ENCODE measurements at regions not wholly inside any gene's neighbourhood (a gene's known extent, or its start where the extent isn't known, plus 50 kb on each side); places are given as distances from the start of the nearest gene placed in this dataset.

- TF ChIP-seq, protein P1, sequence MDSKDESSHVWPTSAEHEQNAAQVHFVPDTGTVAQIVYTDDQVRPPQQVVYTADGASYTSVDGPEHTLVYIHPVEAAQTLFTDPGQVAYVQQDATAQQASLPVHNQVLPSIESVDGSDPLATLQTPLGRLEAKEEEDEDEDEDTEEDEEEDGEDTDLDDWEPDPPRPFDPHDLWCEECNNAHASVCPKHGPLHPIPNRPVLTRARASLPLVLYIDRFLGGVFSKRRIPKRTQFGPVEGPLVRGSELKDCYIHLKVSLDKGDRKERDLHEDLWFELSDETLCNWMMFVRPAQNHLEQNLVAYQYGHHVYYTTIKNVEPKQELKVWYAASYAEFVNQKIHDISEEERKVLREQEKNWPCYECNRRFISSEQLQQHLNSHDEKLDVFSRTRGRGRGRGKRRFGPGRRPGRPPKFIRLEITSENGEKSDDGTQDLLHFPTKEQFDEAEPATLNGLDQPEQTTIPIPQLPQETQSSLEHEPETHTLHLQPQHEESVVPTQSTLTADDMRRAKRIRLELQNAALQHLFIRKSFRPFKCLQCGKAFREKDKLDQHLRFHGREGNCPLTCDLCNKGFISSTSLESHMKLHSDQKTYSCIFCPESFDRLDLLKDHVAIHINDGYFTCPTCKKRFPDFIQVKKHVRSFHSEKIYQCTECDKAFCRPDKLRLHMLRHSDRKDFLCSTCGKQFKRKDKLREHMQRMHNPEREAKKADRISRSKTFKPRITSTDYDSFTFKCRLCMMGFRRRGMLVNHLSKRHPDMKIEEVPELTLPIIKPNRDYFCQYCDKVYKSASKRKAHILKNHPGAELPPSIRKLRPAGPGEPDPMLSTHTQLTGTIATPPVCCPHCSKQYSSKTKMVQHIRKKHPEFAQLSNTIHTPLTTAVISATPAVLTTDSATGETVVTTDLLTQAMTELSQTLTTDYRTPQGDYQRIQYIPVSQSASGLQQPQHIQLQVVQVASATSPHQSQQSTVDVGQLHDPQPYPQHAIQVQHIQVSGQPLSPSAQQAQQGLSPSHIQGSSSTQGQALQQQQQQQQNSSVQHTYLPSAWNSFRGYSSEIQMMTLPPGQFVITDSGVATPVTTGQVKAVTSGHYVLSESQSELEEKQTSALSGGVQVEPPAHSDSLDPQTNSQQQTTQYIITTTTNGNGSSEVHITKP (IDR thresholded peaks at IDR 0.05; ENCODE audit: partially characterized antibody): no peak
- TF ChIP-seq NCOA2 (IDR thresholded peaks at IDR 0.05; ENCODE audit: partially characterized antibody in 2 of 2): no peak
- TF ChIP-seq ZNF512 (tag; IDR thresholded peaks at IDR 0.05): no peak
- 0 out of 2 replicates have a peak, but pooled peaks have one; percentile 22 for TF ChIP-seq NFRKB (IDR thresholded peaks at IDR 0.05; ENCODE audit: low read depth)
These were observed 83.3 kb downstream of the ZNF608 start (continued) for GRCh38 chr5:124663101-124663506.

GRCh38 chr5:124662181-124662781, 84.2 kb downstream of the ZNF608 start:
- Histone ChIP-seq H3K79me2 (ENCODE audit: control insufficient read depth, insufficient read depth, low read length) (no peaks in the 10 kb centered on the region), H3K27ac (ENCODE audit: extremely low read depth, low read depth, low read length) (no peak overlapping the region), H3K27me3 (ENCODE audit: control insufficient read depth in 2 of 2, insufficient read depth in 2 of 2, low read length in 2 of 2) (no peaks in the 10 kb centered on the region), H3K4me2 (ENCODE audit: insufficient read depth, low read length) (peak overlapping the region; percentile 54; the same call in 1 of the 2 replicates), H3K4me1 (replicated peaks in 1 of 2; ENCODE audit: control insufficient read depth in 2 of 2, insufficient read depth in 2 of 2, low read length in 2 of 2) (peaks cover 6 to 55% of the 10 kb centered on the region in 2 experiments; a peak in 4 of 5 replicates), H3K9me3 (replicated peaks; ENCODE audit: control insufficient read depth, insufficient read depth, low read depth, low read length) (no peaks in the 10 kb centered on the region), H3K36me3 (ENCODE audit: control insufficient read depth, insufficient read depth, low read length) (no peaks in the 10 kb centered on the region), H4K20me1 (replicated peaks; ENCODE audit: control insufficient read depth, insufficient read depth, low read length) (no peaks in the 10 kb centered on the region), H3K9ac (ENCODE audit: insufficient read depth in 1 of 2, low read depth in 2 of 2, low read length in 2 of 2) (peak overlapping the region in 1 of 2 experiments; percentile 9; a peak in 2 of 4 replicates), H2AFZ (ENCODE audit: low read depth, low read length) (peak overlapping the region; percentile 85), H3K9me1 (ENCODE audit: control insufficient read depth, insufficient read depth, low read length) (no peaks in the 10 kb centered on the region), H3K4me3 (no peak overlapping the region)
- in situ Hi-C loops (cut with MboI) (no loop called here), intact Hi-C loops (cut with micrococcal nuclease) (no loop called here)
- ATAC-seq: peak; percentile 83
- 28% methylated on average over 9 of the region's 9 CpGs for WGBS (ENCODE audit: insufficient coverage, low coverage, missing lambda C conversion rate)
- DNase-seq (ENCODE audit: extremely low read depth in 1 of 4, low spot score in 3 of 4): peak in 3 of 4 experiments; percentile 23 to 75 (median 56)
- FAIRE-seq: peak; percentile 11
- BruUV-seq (replicated peaks): no TSS peak
- POLR2A ChIA-PET: no interaction called here
- CTCF ChIA-PET (ENCODE audit: low intra/inter-chr PET ratio): no interaction called here
- peak; percentile 97 for TF ChIP-seq PKNOX1 (IDR thresholded peaks at IDR 0.05)
- no peak for TF ChIP-seq SAFB (IDR thresholded peaks at IDR 0.05; ENCODE audit: borderline replicate concordance, low read depth, low read length)
- no peak for TF ChIP-seq SIN3B (IDR thresholded peaks at IDR 0.05; ENCODE audit: low read depth)
- TF ChIP-seq KDM1A (IDR thresholded peaks at IDR 0.05): 0 out of 4 replicates have a peak, but pooled peaks have one; percentile 6 to 16
- TF ChIP-seq, protein P2, sequence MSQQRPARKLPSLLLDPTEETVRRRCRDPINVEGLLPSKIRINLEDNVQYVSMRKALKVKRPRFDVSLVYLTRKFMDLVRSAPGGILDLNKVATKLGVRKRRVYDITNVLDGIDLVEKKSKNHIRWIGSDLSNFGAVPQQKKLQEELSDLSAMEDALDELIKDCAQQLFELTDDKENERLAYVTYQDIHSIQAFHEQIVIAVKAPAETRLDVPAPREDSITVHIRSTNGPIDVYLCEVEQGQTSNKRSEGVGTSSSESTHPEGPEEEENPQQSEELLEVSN (IDR thresholded peaks at IDR 0.05; ENCODE audit: borderline replicate concordance in 1 of 2, extremely low read depth in 1 of 2, insufficient read depth in 1 of 2, insufficient read length in 1 of 2, low read depth in 1 of 2, low read length in 1 of 2, poor library complexity in 1 of 2, severe bottlenecking in 1 of 2): peak in 1 of 2 experiments; percentile 24
- TF ChIP-seq ZNF121 (CRISPR knock-in tag; conservative IDR thresholded peaks at IDR 0.05): no peak

Measured in K562 (cell line).